HG03439 (cell line): ENCODE measurements at regions not wholly inside any gene's neighbourhood (a gene's known extent, or its start where the extent isn't known, plus 50 kb on each side); places are given as distances from the start of the nearest gene placed in this dataset.

Source experiments
- ATAC-seq: cut with Tn5 transposase; IDR thresholded peaks from one replicate; pipeline ENCODE4 v1.9.1; 2021; ENCODE audit warnings: mild to moderate bottlenecking, moderate library complexity; ENCODE audit not compliant: unreplicated experiment

- ATAC-seq, result no peak
Observed at GRCh38 chr1:234870020-234870981, 258.3 kb downstream of the TOMM20 start.

- ATAC-seq, result no peak
Observed at GRCh38 chr1:234869182-234870019, 259.2 kb downstream of the TOMM20 start.

- ATAC-seq, result no peak
Observed at GRCh38 chr1:234868296-234869147, 258.5 kb upstream of the IRF2BP2 start.

- no peak for ATAC-seq
Observed at GRCh38 chr1:234866007-234866866, 256.3 kb upstream of the IRF2BP2 start.

- no peak for ATAC-seq
Observed at GRCh38 chr1:234865171-234866006, 255.4 kb upstream of the IRF2BP2 start.

- ATAC-seq, result no peak
Observed at GRCh38 chr1:234864116-234864515, 254.1 kb upstream of the IRF2BP2 start.

- no peak for ATAC-seq
Observed at GRCh38 chr1:234863551-234863971, 253.6 kb upstream of the IRF2BP2 start.

GRCh38 chr1:234862944-234863515, 253.1 kb upstream of the IRF2BP2 start:
- no peak for ATAC-seq

- no peak for ATAC-seq
Observed at GRCh38 chr1:234862360-234862943, 252.5 kb upstream of the IRF2BP2 start.

GRCh38 chr1:234861761-234862160, 251.8 kb upstream of the IRF2BP2 start:
- no peak for ATAC-seq

GRCh38 chr1:234861024-234861620, 251.1 kb upstream of the IRF2BP2 start:
- ATAC-seq, result no peak

- ATAC-seq, result no peak
Observed at GRCh38 chr1:234858722-234859121, 248.7 kb upstream of the IRF2BP2 start.

- ATAC-seq, result no peak
Observed at GRCh38 chr1:234856845-234857245, 246.9 kb upstream of the IRF2BP2 start.

- ATAC-seq, result no peak
Observed at GRCh38 chr1:234855851-234856250, 245.9 kb upstream of the IRF2BP2 start.

GRCh38 chr1:234854645-234855039, 244.7 kb upstream of the IRF2BP2 start:
- ATAC-seq, result no peak

- ATAC-seq, result no peak
Observed at GRCh38 chr1:234853906-234854644, 244.1 kb upstream of the IRF2BP2 start.

- no peak for ATAC-seq
Observed at GRCh38 chr1:234852659-234853058, 242.7 kb upstream of the IRF2BP2 start.
